OCI-LY3 (cell line): ENCODE measurements at regions not wholly inside any gene's neighbourhood (a gene's known extent, or its start where the extent isn't known, plus 50 kb on each side); places are given as distances from the start of the nearest gene placed in this dataset.

Source experiments
- H2AFZ ChIP-seq: fragments of 200-600, 300-600 bp; shearing (Covaris generic); 2 replicates; pipeline ENCODE4 v1.6.0; 2014; ENCODE audit warnings: antibody characterized with exemption, low read depth, low read length
- H3K27ac ChIP-seq: fragments of 200-600, 300-600 bp; sonication (generic); 2 replicates; pipeline ENCODE4 v1.5.1; 2014; ENCODE audit warnings: mild to moderate bottlenecking, low read length, moderate library complexity, mixed read lengths
- H3K27me3 ChIP-seq: fragments of 200-600, 300-600 bp; sonication (generic); 2 replicates; pipeline ENCODE4 v1.6.1; 2014; ENCODE audit warnings: low read depth, low read length, mixed read lengths
- H3K36me3 ChIP-seq: fragments of 200-600, 300-600 bp; sonication (generic); replicated peaks from 2 replicates; pipeline ENCODE3; 2014; ENCODE audit warnings: low read depth, low read length, mixed read lengths
- H3K4me1 ChIP-seq: fragments of 300-600, 200-600 bp; sonication (generic); 2 replicates; pipeline ENCODE4 v1.6.1; 2014; ENCODE audit warnings: low read length, mixed read lengths
- H3K4me2 ChIP-seq: fragments of 200-600, 300-600 bp; sonication (generic); 2 replicates; pipeline ENCODE4 v1.6.1; 2014; ENCODE audit warnings: low read length, mixed read lengths
- H3K4me3 ChIP-seq: fragments of 300-600, 200-600 bp; sonication (generic); 2 replicates; pipeline ENCODE4 v1.5.1; 2014; ENCODE audit warnings: antibody characterized with exemption, mild to moderate bottlenecking, low read length, moderate library complexity
- H3K79me2 ChIP-seq: fragments of 300-600, 200-600 bp; shearing (Covaris generic); 2 replicates; pipeline ENCODE4 v1.6.1; 2014; ENCODE audit warnings: mild to moderate bottlenecking, low read length, mixed read lengths
- H3K9ac ChIP-seq: fragments of 300-600, 200-600 bp; shearing (Covaris generic); 2 replicates; pipeline ENCODE4 v1.6.0; 2014; ENCODE audit warnings: mild to moderate bottlenecking, low read length, moderate library complexity
- H3K9me3 ChIP-seq: fragments of 200-600, 300-600 bp; shearing (Covaris generic); 2 replicates; pipeline ENCODE4 v1.6.1; 2014; ENCODE audit warnings: low read length, mixed read lengths; ENCODE audit not compliant: insufficient read depth
- H4K20me1 ChIP-seq: fragments of 200-600, 300-600 bp; sonication (generic); 2 replicates; pipeline ENCODE4 v1.6.1; 2016; ENCODE audit warnings: low read length, mixed read lengths; ENCODE audit not compliant: insufficient read depth
- CTCF ChIP-seq: fragments of 200-600, 300-600 bp; sonication (generic); IDR thresholded peaks from 2 replicates; pipeline ENCODE4 v1.5.1; 2014; ENCODE audit warnings: antibody characterized with exemption, low read length, low read depth
- EZH2phosphoT487 ChIP-seq: fragments of 200-600 bp; shearing (Covaris generic); IDR thresholded peaks from 2 replicates; pipeline ENCODE4 v1.6.1; 2018; ENCODE audit warnings: antibody characterized with exemption, mixed run types, low read depth

GRCh38 chr5:169429044-169429443, 128.1 kb upstream of the SLIT3 start:
- no peak overlapping the region for H3K27ac ChIP-seq
- no peak overlapping the region for H3K4me3 ChIP-seq
- no peaks in the 10 kb centered on the region for H3K79me2 ChIP-seq
- H3K4me1 ChIP-seq: peaks cover 36% of the 10 kb centered on the region
- no peak overlapping the region for H3K4me2 ChIP-seq
- no peak overlapping the region for H3K9ac ChIP-seq
- no peak for TF ChIP-seq CTCF
- TF ChIP-seq EZH2phosphoT487: no peak
- no peaks in the 10 kb centered on the region for H3K36me3 ChIP-seq
- H2AFZ ChIP-seq: no peak overlapping the region
- H4K20me1 ChIP-seq: no peaks in the 10 kb centered on the region
- H3K9me3 ChIP-seq: no peaks in the 10 kb centered on the region
- H3K27me3 ChIP-seq: peaks cover 57% of the 10 kb centered on the region

- Histone ChIP-seq H3K27ac (peak overlapping the region; percentile 36; the same call in 1 of the 2 replicates), H3K9me3 (no peaks in the 10 kb centered on the region), H3K79me2 (no peaks in the 10 kb centered on the region), H3K4me2 (peak overlapping the region; percentile 93), H3K4me3 (peak overlapping the region; percentile 69), H3K27me3 (peaks cover 51% of the 10 kb centered on the region), H3K36me3 (no peaks in the 10 kb centered on the region), H3K4me1 (peaks cover 49% of the 10 kb centered on the region), H2AFZ (peak overlapping the region; percentile 66; the same call in 1 of the 2 replicates), H3K9ac (no peak overlapping the region), H4K20me1 (no peaks in the 10 kb centered on the region)
- TF ChIP-seq EZH2phosphoT487: no peak
- TF ChIP-seq CTCF: no peak
These were observed 125.8 kb upstream of the SLIT3 start for GRCh38 chr5:169426784-169427183.

DNA sequence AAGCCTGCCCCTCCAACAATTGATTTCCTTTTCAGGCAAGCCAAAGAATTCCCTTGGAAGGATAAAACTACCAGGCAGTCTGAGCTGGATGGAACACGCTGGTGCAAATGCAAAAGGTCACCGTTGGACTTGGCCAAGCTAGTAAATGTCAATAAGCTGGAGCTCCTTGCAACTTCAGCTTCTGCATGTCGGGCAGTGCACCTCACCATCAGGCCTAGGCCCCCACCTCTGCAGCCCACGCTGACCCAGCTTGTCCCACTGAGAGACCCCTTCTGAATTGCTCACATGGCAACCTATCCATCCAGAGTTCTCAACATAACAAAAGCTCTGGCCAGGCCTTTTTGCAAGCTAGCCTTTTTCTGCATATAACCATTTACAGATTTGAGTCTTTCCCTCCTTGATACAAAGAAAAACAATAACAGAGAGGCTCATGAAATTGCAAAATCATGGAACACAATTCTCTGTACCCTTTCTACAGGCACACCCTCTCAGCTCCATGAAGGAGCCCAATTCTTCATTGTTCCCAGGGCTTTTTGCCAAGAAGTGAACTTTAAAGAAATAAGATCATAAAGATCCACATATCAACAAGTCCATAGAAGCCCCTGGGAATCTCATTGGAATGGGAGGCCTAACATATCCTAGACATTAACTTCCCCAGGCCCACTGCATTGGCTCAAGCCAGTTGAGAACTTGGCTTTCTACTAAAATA, 123.9 kb upstream of the SLIT3 start:
- TF ChIP-seq CTCF: no peak
- 0 out of 2 replicates have a peak overlapping the region, but pooled peaks have one; percentile 18 for H3K4me3 ChIP-seq
- H3K27ac ChIP-seq: peak overlapping the region; percentile 57
- H3K4me1 ChIP-seq: peaks cover 59% of the 10 kb centered on the region
- H3K9ac ChIP-seq: no peak overlapping the region
- no peaks in the 10 kb centered on the region for H4K20me1 ChIP-seq
- peak overlapping the region; percentile 57 for H3K4me2 ChIP-seq
- H3K27me3 ChIP-seq: peaks cover 59% of the 10 kb centered on the region
- no peak overlapping the region for H2AFZ ChIP-seq
- no peaks in the 10 kb centered on the region for H3K36me3 ChIP-seq
- no peaks in the 10 kb centered on the region; the same call in 1 of the 2 replicates for H3K9me3 ChIP-seq
- H3K79me2 ChIP-seq: no peaks in the 10 kb centered on the region

DNA sequence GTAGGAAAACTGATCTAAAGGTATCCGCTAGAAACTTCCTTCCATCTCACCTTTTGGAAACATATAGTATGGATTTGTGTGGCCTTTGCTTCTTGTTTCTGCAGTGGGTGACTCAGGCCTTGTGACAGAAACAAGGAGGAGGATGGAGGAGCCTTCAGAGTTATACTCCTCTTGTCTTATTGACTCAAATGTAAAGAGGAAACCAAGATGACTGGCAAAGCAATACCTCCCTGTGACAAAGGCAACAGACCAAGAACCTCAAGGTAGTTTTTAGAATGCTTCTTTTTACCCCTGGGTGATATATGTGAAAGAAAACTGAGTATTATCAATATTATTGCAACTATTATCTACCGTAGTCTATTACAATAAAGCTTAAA, 123.3 kb upstream of the SLIT3 start:
- H2AFZ ChIP-seq: peak overlapping the region; percentile 52; the same call in 1 of the 2 replicates
- H3K27ac ChIP-seq: peak overlapping the region; percentile 57
- peak overlapping the region; percentile 57 for H3K4me2 ChIP-seq
- peaks cover 59% of the 10 kb centered on the region for H3K4me1 ChIP-seq
- H3K4me3 ChIP-seq: peak overlapping the region; percentile 18; the same call in 1 of the 2 replicates
- H3K79me2 ChIP-seq: no peaks in the 10 kb centered on the region
- peaks cover 63% of the 10 kb centered on the region for H3K27me3 ChIP-seq
- H3K9me3 ChIP-seq: no peaks in the 10 kb centered on the region; the same call in 1 of the 2 replicates
- H4K20me1 ChIP-seq: no peaks in the 10 kb centered on the region
- TF ChIP-seq EZH2phosphoT487: no peak
- no peak for TF ChIP-seq CTCF
- H3K36me3 ChIP-seq: no peaks in the 10 kb centered on the region
- no peak overlapping the region for H3K9ac ChIP-seq
